NCI-H187 (cell line): ENCODE measurements at regions not wholly inside any gene's neighbourhood (a gene's known extent, or its start where the extent isn't known, plus 50 kb on each side); places are given as distances from the start of the nearest gene placed in this dataset.

Experiments used
- DNase-seq, 2 experiments: peaks; one replicate each; lab custom pipeline; 2025; lab: John Stamatoyannopoulos, UW

- no peak for DNase-seq
Observed at GRCh38 chr11:121688860-121689614, 236.3 kb upstream of the SORL1-AS1 start.

GRCh38 chr11:121688055-121688491, 235.3 kb upstream of the SORL1-AS1 start:
- DNase-seq = peak; percentile 6 to 34

GRCh38 chr11:121683791-121684190, 231.0 kb upstream of the SORL1-AS1 start:
- no peak for DNase-seq
